Activated naive CD8-positive, alpha-beta T cell treated with anti-CD3 and anti-CD28 coated beads, Interleukin-2, amount 10 ng/mL, durations not matched to agents 7 days and 5 days (primary cell): ENCODE measurements at regions not wholly inside any gene's neighbourhood (a gene's known extent, or its start where the extent isn't known, plus 50 kb on each side); places are given as distances from the start of the nearest gene placed in this dataset.

Experiments
- ATAC-seq: fragments of 150-1000 bp; cut with Tn5 transposase; one replicate; pipeline ENCODE4 v1.10.0; 2021; ENCODE audit warnings: low read depth, moderate library complexity
- POLR2A ChIA-PET: fragments of 350-600 bp; sonication (Branson Sonifier 250); formaldehyde crosslinking; loops from one replicate; lab custom pipeline; 2021; ENCODE audit warnings: antibody characterized with exemption; lab: Charles Lee
- DNase-seq: peaks from one replicate; pipeline ENCODE4 v3.0.0; 2021
- H3K27ac Mint-ChIP-seq: one replicate; pipeline ENCODE4 v1.8.0; 2022; ENCODE audit warnings: mild to moderate bottlenecking, mixed read lengths
- H3K27me3 Mint-ChIP-seq: one replicate; pipeline ENCODE4 v1.8.0; 2022; ENCODE audit warnings: mild to moderate bottlenecking, moderate library complexity, mixed read lengths
- H3K36me3 Mint-ChIP-seq: one replicate; pipeline ENCODE4 v1.8.0; 2021; ENCODE audit warnings: mild to moderate bottlenecking, mixed read lengths
- H3K4me1 Mint-ChIP-seq: one replicate; pipeline ENCODE4 v1.8.0; 2021; ENCODE audit warnings: mixed read lengths
- H3K4me3 Mint-ChIP-seq: one replicate; pipeline ENCODE4 v1.8.0; 2022; ENCODE audit warnings: mild to moderate bottlenecking, moderate library complexity, mixed read lengths
- H3K9me3 Mint-ChIP-seq: one replicate; pipeline ENCODE4 v1.8.0; 2021; ENCODE audit warnings: mixed read lengths

GRCh38 chr5:43959144-43959543, 356.2 kb downstream of the NNT start:
- ATAC-seq, result no peak
- no peak overlapping the region for H3K27ac Mint-ChIP-seq
- H3K9me3 Mint-ChIP-seq, result peaks cover 14% of the 10 kb centered on the region
- H3K36me3 Mint-ChIP-seq, result peaks cover 1% of the 10 kb centered on the region
- no peaks in the 10 kb centered on the region for H3K4me1 Mint-ChIP-seq
- no peaks in the 10 kb centered on the region for H3K27me3 Mint-ChIP-seq
- POLR2A ChIA-PET, result no interaction called here
- no peak for DNase-seq
- no peak overlapping the region for H3K4me3 Mint-ChIP-seq

GRCh38 chr5:43947935-43948334, 345.0 kb downstream of the NNT start:
- POLR2A ChIA-PET, result no interaction called here
- Mint-ChIP-seq H3K27ac (no peak overlapping the region), H3K36me3 (no peaks in the 10 kb centered on the region), H3K4me3 (no peak overlapping the region), H3K27me3 (no peaks in the 10 kb centered on the region), H3K9me3 (peaks cover 5% of the 10 kb centered on the region), H3K4me1 (no peaks in the 10 kb centered on the region)
- no peak for DNase-seq
- ATAC-seq, result no peak

GRCh38 chr5:43941806-43942205, 338.8 kb downstream of the NNT start:
- no peak for DNase-seq
- no peak for ATAC-seq
- no peak overlapping the region for H3K4me3 Mint-ChIP-seq
- no peak overlapping the region for H3K27ac Mint-ChIP-seq
- H3K27me3 Mint-ChIP-seq, result no peaks in the 10 kb centered on the region
- POLR2A ChIA-PET, result no interaction called here
- H3K4me1 Mint-ChIP-seq, result no peaks in the 10 kb centered on the region
- H3K9me3 Mint-ChIP-seq, result peaks cover 5% of the 10 kb centered on the region
- H3K36me3 Mint-ChIP-seq, result no peaks in the 10 kb centered on the region

- DNase-seq (no peak), ATAC-seq (no peak)
- no peaks in the 10 kb centered on the region for H3K4me1 Mint-ChIP-seq
- no peaks in the 10 kb centered on the region for H3K36me3 Mint-ChIP-seq
- no peak overlapping the region for H3K4me3 Mint-ChIP-seq
- peaks cover 4% of the 10 kb centered on the region for H3K9me3 Mint-ChIP-seq
- no peak overlapping the region for H3K27ac Mint-ChIP-seq
- POLR2A ChIA-PET, result no interaction called here
- no peaks in the 10 kb centered on the region for H3K27me3 Mint-ChIP-seq
Observed at GRCh38 chr5:43940562-43940961, 337.6 kb downstream of the NNT start.

- no peaks in the 10 kb centered on the region for H3K36me3 Mint-ChIP-seq
- no peaks in the 10 kb centered on the region for H3K9me3 Mint-ChIP-seq
- H3K27ac Mint-ChIP-seq, result no peak overlapping the region
Observed at GRCh38 chr5:43926923-43927322, 323.9 kb downstream of the NNT start.

GRCh38 chr5:43920422-43920821, 317.4 kb downstream of the NNT start:
- Mint-ChIP-seq H3K4me1 (no peaks in the 10 kb centered on the region), H3K4me3 (no peak overlapping the region), H3K27me3 (no peaks in the 10 kb centered on the region), H3K36me3 (no peaks in the 10 kb centered on the region), H3K27ac (no peak overlapping the region), H3K9me3 (no peaks in the 10 kb centered on the region)
- DNase-seq (no peak), ATAC-seq (no peak)
- POLR2A ChIA-PET, result no interaction called here

More at GRCh38 chr5:43926923-43927322, 323.9 kb downstream of the NNT start:
- POLR2A ChIA-PET, result no interaction called here
- Mint-ChIP-seq H3K4me3 (no peak overlapping the region), H3K27me3 (no peaks in the 10 kb centered on the region), H3K4me1 (no peaks in the 10 kb centered on the region)
- DNase-seq (no peak), ATAC-seq (no peak)

GRCh38 chr5:43917925-43918324, 314.9 kb downstream of the NNT start:
- Mint-ChIP-seq H3K4me3 (no peak overlapping the region), H3K27me3 (no peaks in the 10 kb centered on the region), H3K9me3 (no peaks in the 10 kb centered on the region), H3K4me1 (no peaks in the 10 kb centered on the region), H3K36me3 (no peaks in the 10 kb centered on the region), H3K27ac (no peak overlapping the region)
- no peak for DNase-seq
- POLR2A ChIA-PET, result no interaction called here
- ATAC-seq, result no peak

GRCh38 chr5:43903129-43903528, 300.1 kb downstream of the NNT start:
- H3K36me3 Mint-ChIP-seq, result no peaks in the 10 kb centered on the region
- no peaks in the 10 kb centered on the region for H3K9me3 Mint-ChIP-seq
- H3K27me3 Mint-ChIP-seq, result no peaks in the 10 kb centered on the region
- POLR2A ChIA-PET, result no interaction called here
- DNase-seq (no peak), ATAC-seq (no peak)
- H3K4me3 Mint-ChIP-seq, result no peak overlapping the region
- H3K4me1 Mint-ChIP-seq, result no peaks in the 10 kb centered on the region
- H3K27ac Mint-ChIP-seq, result no peak overlapping the region

GRCh38 chr5:43900974-43901373, 298.0 kb downstream of the NNT start:
- POLR2A ChIA-PET, result no interaction called here
- no peaks in the 10 kb centered on the region for H3K27me3 Mint-ChIP-seq
- H3K36me3 Mint-ChIP-seq, result no peaks in the 10 kb centered on the region
- no peaks in the 10 kb centered on the region for H3K9me3 Mint-ChIP-seq
- DNase-seq (no peak), ATAC-seq (no peak)
- no peak overlapping the region for H3K27ac Mint-ChIP-seq
- no peaks in the 10 kb centered on the region for H3K4me1 Mint-ChIP-seq
- H3K4me3 Mint-ChIP-seq, result no peak overlapping the region

- H3K4me1 Mint-ChIP-seq, result no peaks in the 10 kb centered on the region
- no peak overlapping the region for H3K4me3 Mint-ChIP-seq
- POLR2A ChIA-PET, result no interaction called here
- no peaks in the 10 kb centered on the region for H3K36me3 Mint-ChIP-seq
- no peaks in the 10 kb centered on the region for H3K27me3 Mint-ChIP-seq
- DNase-seq, result no peak
- no peaks in the 10 kb centered on the region for H3K9me3 Mint-ChIP-seq
- ATAC-seq, result no peak
- no peak overlapping the region for H3K27ac Mint-ChIP-seq
Observed at GRCh38 chr5:43895876-43896275, 292.9 kb downstream of the NNT start.

- no peaks in the 10 kb centered on the region for H3K27me3 Mint-ChIP-seq
- no peaks in the 10 kb centered on the region for H3K9me3 Mint-ChIP-seq
Observed at GRCh38 chr5:43893951-43894684, 291.1 kb downstream of the NNT start.

GRCh38 chr5:43891112-43891511, 288.1 kb downstream of the NNT start:
- no peaks in the 10 kb centered on the region for H3K4me1 Mint-ChIP-seq
- ATAC-seq (no peak), DNase-seq (no peak)
- no peaks in the 10 kb centered on the region for H3K9me3 Mint-ChIP-seq
- H3K4me3 Mint-ChIP-seq, result no peak overlapping the region
- POLR2A ChIA-PET, result no interaction called here
- no peaks in the 10 kb centered on the region for H3K27me3 Mint-ChIP-seq
- no peak overlapping the region for H3K27ac Mint-ChIP-seq
- no peaks in the 10 kb centered on the region for H3K36me3 Mint-ChIP-seq

More at GRCh38 chr5:43893951-43894684, 291.1 kb downstream of the NNT start:
- no peaks in the 10 kb centered on the region for H3K4me1 Mint-ChIP-seq
- no peak for DNase-seq
- no peak overlapping the region for H3K27ac Mint-ChIP-seq
- POLR2A ChIA-PET, result no interaction called here
- ATAC-seq, result no peak
- H3K36me3 Mint-ChIP-seq, result no peaks in the 10 kb centered on the region
- no peak overlapping the region for H3K4me3 Mint-ChIP-seq

- H3K36me3 Mint-ChIP-seq, result no peaks in the 10 kb centered on the region
- no peak overlapping the region for H3K4me3 Mint-ChIP-seq
- POLR2A ChIA-PET, result no interaction called here
- DNase-seq (no peak), ATAC-seq (no peak)
- no peak overlapping the region for H3K27ac Mint-ChIP-seq
- no peaks in the 10 kb centered on the region for H3K27me3 Mint-ChIP-seq
- no peaks in the 10 kb centered on the region for H3K4me1 Mint-ChIP-seq
- no peaks in the 10 kb centered on the region for H3K9me3 Mint-ChIP-seq
Observed at GRCh38 chr5:43889233-43889632, 286.3 kb downstream of the NNT start.

GRCh38 chr5:43875741-43876140, 272.8 kb downstream of the NNT start:
- H3K36me3 Mint-ChIP-seq, result no peaks in the 10 kb centered on the region
- no peak for ATAC-seq

More at GRCh38 chr5:43875741-43876140, 272.8 kb downstream of the NNT start:
- no peaks in the 10 kb centered on the region for H3K27me3 Mint-ChIP-seq
- no peak overlapping the region for H3K27ac Mint-ChIP-seq
- no peak overlapping the region for H3K4me3 Mint-ChIP-seq
- no peaks in the 10 kb centered on the region for H3K4me1 Mint-ChIP-seq
- H3K9me3 Mint-ChIP-seq, result no peaks in the 10 kb centered on the region
- POLR2A ChIA-PET, result no interaction called here
- no peak for DNase-seq
